Prostate gland (tissue), 2 donors: ENCODE measurements at regions not wholly inside any gene's neighbourhood (a gene's known extent, or its start where the extent isn't known, plus 50 kb on each side); places are given as distances from the start of the nearest gene placed in this dataset.

ENCODE experiments used
- DNase-seq: peaks from one replicate; pipeline ENCODE4 v3.0.0-alpha.2; 2019; ENCODE audit warnings: low spot score
- H3K27ac ChIP-seq, 2 donors: fragments of 200-600 bp; sonication (generic); 2 replicates each; pipeline ENCODE4 v1.5.1; 2017 to 2019
- H3K27me3 ChIP-seq: fragments of 200-600 bp; sonication (generic); replicated peaks from 2 replicates; pipeline ENCODE4 v1.5.1; 2019; ENCODE audit not compliant: insufficient read depth
- H3K36me3 ChIP-seq, 2 donors: fragments of 200-600 bp; sonication (generic); 1 replicate in 1 of 2; 2 replicates in 1 of 2; pipeline versions ENCODE4 v1.5.1 to v1.8.1; 2017 to 2019
- H3K4me1 ChIP-seq: fragments of 200-600 bp; sonication (generic); replicated peaks from 2 replicates; pipeline ENCODE4 v1.5.1; 2019
- H3K4me3 ChIP-seq, 2 donors: fragments of 200-600 bp; sonication (generic); 2 replicates each; pipeline ENCODE4 v1.5.1; 2017 to 2019
- H3K9me3 ChIP-seq: fragments of 200-600 bp; sonication (generic); 2 replicates; pipeline ENCODE4 v1.5.1; 2017
- CTCF ChIP-seq, 4 experiments: fragments of 200-600 bp in 2 of 4; fragments of 450-650 bp in 2 of 4; sonication (generic) in 2 of 4; IDR thresholded peaks; 1 replicate in 3 of 4; 2 replicates in 1 of 4; pipeline ENCODE4 v1.5.1; 2016 to 2019; ENCODE audit warnings: antibody characterized with exemption in 4 of 4, mild to moderate bottlenecking in 2 of 4, moderate library complexity in 2 of 4
- POLR2A ChIP-seq: fragments of 450-650 bp; IDR thresholded peaks from one replicate; pipeline ENCODE4 v1.6.1; 2016; ENCODE audit warnings: antibody characterized with exemption, mild to moderate bottlenecking
- POLR2AphosphoS5 ChIP-seq: sonication (generic); formaldehyde crosslinking; IDR thresholded peaks from one replicate; pipeline ENCODE4 v1.6.1; 2017; ENCODE audit warnings: antibody characterized with exemption
- WGBS: methylation state at CpG from one replicate; pipeline ENCODE4 v1.1.5; 2018; 5-methylcytosine and 5-hydroxymethylcytosine counted together
- intact Hi-C: fragments of 100-400 bp; cut with DNase I; formaldehyde crosslinking; loops from one replicate; pipeline ENCODE4 v1.14.2; 2022

- intact Hi-C loops, result no loop called here
- Histone ChIP-seq H3K27ac (no peak overlapping the region), H3K4me3 (no peak overlapping the region), H3K27me3 (peaks cover 23% of the 10 kb centered on the region), H3K9me3 (no peaks in the 10 kb centered on the region), H3K36me3 (no peaks in the 10 kb centered on the region), H3K4me1 (no peaks in the 10 kb centered on the region)
- TF ChIP-seq POLR2A, result no peak
- no peak for TF ChIP-seq CTCF (IDR thresholded peaks at IDR 0.05)
- no peak for TF ChIP-seq POLR2AphosphoS5
- DNase-seq, result no peak
- WGBS, result 46% methylated on average over 7 of the region's 7 CpGs
These were observed 559.7 kb downstream of the BRD1 start for GRCh38 chr22:49267996-49268395.

GRCh38 chr22:49266561-49267519 lies 560.8 kb downstream of the BRD1 start:
- intact Hi-C loops, result no loop called here
- Histone ChIP-seq H3K36me3 (no peaks in the 10 kb centered on the region), H3K9me3 (no peaks in the 10 kb centered on the region), H3K27me3 (peaks cover 23% of the 10 kb centered on the region), H3K27ac (no peak overlapping the region), H3K4me1 (no peaks in the 10 kb centered on the region), H3K4me3 (no peak overlapping the region)
- 48% methylated on average over 50 of the region's 53 CpGs for WGBS
- DNase-seq, result no peak
- TF ChIP-seq CTCF (IDR thresholded peaks at IDR 0.05), result no peak
- TF ChIP-seq POLR2AphosphoS5, result no peak
- no peak for TF ChIP-seq POLR2A

- no peaks in the 10 kb centered on the region for H3K9me3 ChIP-seq
- peaks cover 15% of the 10 kb centered on the region for H3K27me3 ChIP-seq
- DNase-seq, result no peak
- WGBS, result 80% methylated on average over 11 of the region's 11 CpGs
- intact Hi-C loops, result no loop called here
- H3K27ac ChIP-seq, result no peak overlapping the region
- no peak overlapping the region for H3K4me3 ChIP-seq
- TF ChIP-seq CTCF (IDR thresholded peaks at IDR 0.05), result no peak
- no peak for TF ChIP-seq POLR2A
- TF ChIP-seq POLR2AphosphoS5, result no peak
- no peaks in the 10 kb centered on the region for H3K4me1 ChIP-seq
- no peaks in the 10 kb centered on the region for H3K36me3 ChIP-seq
These were observed 563.0 kb downstream of the BRD1 start for GRCh38 chr22:49264696-49265095.

GRCh38 chr22:49263101-49263500 lies 564.6 kb downstream of the BRD1 start:
- peaks cover 7% of the 10 kb centered on the region for H3K27me3 ChIP-seq
- no peaks in the 10 kb centered on the region for H3K36me3 ChIP-seq
- H3K4me1 ChIP-seq, result no peaks in the 10 kb centered on the region
- no peak overlapping the region for H3K27ac ChIP-seq
- 95% methylated on average over 15 of the region's 15 CpGs for whole genome bisulfite sequencing
- intact Hi-C loops, result no loop called here
- TF ChIP-seq CTCF (IDR thresholded peaks at IDR 0.05), result no peak
- TF ChIP-seq POLR2A, result no peak
- H3K4me3 ChIP-seq, result no peak overlapping the region
- no peak for DNase-seq
- no peaks in the 10 kb centered on the region for H3K9me3 ChIP-seq

- Histone ChIP-seq H3K27me3 (peaks cover 7% of the 10 kb centered on the region), H3K9me3 (no peaks in the 10 kb centered on the region), H3K36me3 (no peaks in the 10 kb centered on the region), H3K4me1 (no peaks in the 10 kb centered on the region), H3K27ac (no peak overlapping the region), H3K4me3 (no peak overlapping the region)
- 81% methylated on average over 12 of the region's 12 CpGs for WGBS
- intact Hi-C loops, result no loop called here
- no peak for TF ChIP-seq POLR2AphosphoS5
- no peak for TF ChIP-seq CTCF (IDR thresholded peaks at IDR 0.05)
- no peak for TF ChIP-seq POLR2A
- DNase-seq, result no peak
These were observed 565.5 kb downstream of the BRD1 start for GRCh38 chr22:49262167-49262566.
